ENCODE measurements at regions not wholly inside any gene's neighbourhood (a gene's known extent, or its start where the extent isn't known, plus 50 kb on each side); places are given as distances from the start of the nearest gene placed in this dataset.

DNA sequence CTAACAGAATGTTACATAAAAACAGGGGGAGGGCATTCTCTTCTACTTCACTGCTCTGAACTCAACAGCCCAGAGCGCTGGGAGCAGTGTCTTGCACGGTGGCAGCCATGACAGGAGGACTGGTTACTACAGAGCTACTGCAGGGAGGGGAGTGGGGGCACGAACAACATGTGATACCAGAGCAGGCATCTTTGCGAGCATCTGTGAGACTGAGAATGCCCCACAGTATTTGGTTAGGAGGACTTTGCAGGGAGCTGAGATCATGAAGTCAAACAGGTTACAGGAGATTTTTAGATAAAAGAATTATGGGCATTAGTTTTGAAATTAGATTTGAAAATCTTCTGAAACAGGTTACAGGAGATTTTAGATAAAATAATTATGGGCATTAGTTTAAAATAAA is 58.8 kb upstream of the GOLGA8B start:
- no peak for DNase-seq (ENCODE audit: low read depth, low spot score)
- peaks cover 0 to 6% of the 10 kb centered on the region in 2 experiments; a peak in 1 of 4 replicates for H3K9me3 ChIP-seq (ENCODE audit: control insufficient read depth in 1 of 2, insufficient read depth in 1 of 2, low read depth in 1 of 2, low read length in 2 of 2)
- H3K9ac ChIP-seq (ENCODE audit: low read length), result no peak overlapping the region
- intact Hi-C loops (cut with micrococcal nuclease), result no loop called here
- ChIA-PET POLR2A (no interaction called here), RAD21 (ENCODE audit: low non-redundant PET in 1 of 2, low total read pairs in 2 of 2, uncharacterized antibody in 2 of 2, unreplicated experiment in 2 of 2) (no interaction called here), CTCF (no interaction called here)
- no peak overlapping the region for H3K27ac ChIP-seq (ENCODE audit: low read depth, low read length)
- TF ChIP-seq, protein P1, sequence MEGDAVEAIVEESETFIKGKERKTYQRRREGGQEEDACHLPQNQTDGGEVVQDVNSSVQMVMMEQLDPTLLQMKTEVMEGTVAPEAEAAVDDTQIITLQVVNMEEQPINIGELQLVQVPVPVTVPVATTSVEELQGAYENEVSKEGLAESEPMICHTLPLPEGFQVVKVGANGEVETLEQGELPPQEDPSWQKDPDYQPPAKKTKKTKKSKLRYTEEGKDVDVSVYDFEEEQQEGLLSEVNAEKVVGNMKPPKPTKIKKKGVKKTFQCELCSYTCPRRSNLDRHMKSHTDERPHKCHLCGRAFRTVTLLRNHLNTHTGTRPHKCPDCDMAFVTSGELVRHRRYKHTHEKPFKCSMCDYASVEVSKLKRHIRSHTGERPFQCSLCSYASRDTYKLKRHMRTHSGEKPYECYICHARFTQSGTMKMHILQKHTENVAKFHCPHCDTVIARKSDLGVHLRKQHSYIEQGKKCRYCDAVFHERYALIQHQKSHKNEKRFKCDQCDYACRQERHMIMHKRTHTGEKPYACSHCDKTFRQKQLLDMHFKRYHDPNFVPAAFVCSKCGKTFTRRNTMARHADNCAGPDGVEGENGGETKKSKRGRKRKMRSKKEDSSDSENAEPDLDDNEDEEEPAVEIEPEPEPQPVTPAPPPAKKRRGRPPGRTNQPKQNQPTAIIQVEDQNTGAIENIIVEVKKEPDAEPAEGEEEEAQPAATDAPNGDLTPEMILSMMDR (IDR thresholded peaks at IDR 0.05 in 2 of 3, conservative IDR thresholded peaks at IDR 0.05 in 1 of 3; ENCODE audit: borderline replicate concordance in 1 of 3, insufficient read depth in 1 of 3, low read depth in 2 of 3, low read length in 2 of 3), result no peak
- H3K79me2 ChIP-seq (ENCODE audit: insufficient read depth, low read length), result no peaks in the 10 kb centered on the region
- H3K4me2 ChIP-seq (ENCODE audit: low read length), result no peak overlapping the region
- ATAC-seq, result no peak
- H2AFZ ChIP-seq (ENCODE audit: low read depth, low read length, poor library complexity, severe bottlenecking), result no peak overlapping the region
- no peaks in the 10 kb centered on the region for H3K27me3 ChIP-seq (ENCODE audit: insufficient read depth, low read length)
- no peaks in the 10 kb centered on the region for H3K9me2 ChIP-seq (ENCODE audit: insufficient read depth)
- no peaks in the 10 kb centered on the region for H4K20me1 ChIP-seq (ENCODE audit: insufficient read depth)
- no TSS peak for BruUV-seq (replicated peaks)
- no peak overlapping the region for H3K4me3 ChIP-seq (replicated peaks in 1 of 2; ENCODE audit: low read depth in 1 of 2, low read length in 2 of 2)
- H3K36me3 ChIP-seq (ENCODE audit: control insufficient read depth in 1 of 2, insufficient read depth in 2 of 2, low read length in 2 of 2), result no peaks in the 10 kb centered on the region
- H3K4me1 ChIP-seq (ENCODE audit: control insufficient read depth in 1 of 2, insufficient read depth in 2 of 2, low read length in 2 of 2), result no peaks in the 10 kb centered on the region

DNA sequence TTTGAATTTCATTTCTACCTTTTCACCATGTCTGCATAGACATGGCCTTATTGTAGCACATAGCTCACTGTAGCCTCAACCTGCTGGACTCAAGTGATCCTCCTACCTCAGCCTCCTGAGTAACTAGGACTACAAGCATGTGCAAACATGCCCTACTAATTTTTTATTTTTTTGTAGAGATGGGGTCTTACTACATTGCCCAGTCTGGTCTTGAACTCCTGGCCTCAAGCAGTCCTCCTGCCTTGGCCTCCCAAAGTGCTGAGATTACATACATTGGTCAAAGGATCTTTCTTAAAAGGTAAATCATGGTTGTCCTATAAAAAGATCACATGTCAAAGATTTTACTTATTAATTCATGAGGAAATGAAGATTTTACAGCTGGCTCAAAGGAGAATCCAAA is 57.2 kb upstream of the GOLGA8B start:
- no peak overlapping the region for H2AFZ ChIP-seq (ENCODE audit: low read depth, low read length, poor library complexity, severe bottlenecking)
- no peak overlapping the region for H3K4me3 ChIP-seq (replicated peaks in 1 of 2; ENCODE audit: low read depth in 1 of 2, low read length in 2 of 2)
- H4K20me1 ChIP-seq (ENCODE audit: insufficient read depth), result no peaks in the 10 kb centered on the region
- RAD21 ChIA-PET (ENCODE audit: low non-redundant PET in 1 of 2, low total read pairs in 2 of 2, uncharacterized antibody in 2 of 2, unreplicated experiment in 2 of 2), result no interaction called here
- no peaks in the 10 kb centered on the region for H3K36me3 ChIP-seq (ENCODE audit: control insufficient read depth in 1 of 2, insufficient read depth in 2 of 2, low read length in 2 of 2)
- H3K9me3 ChIP-seq (ENCODE audit: control insufficient read depth in 1 of 2, insufficient read depth in 1 of 2, low read depth in 1 of 2, low read length in 2 of 2), result peaks cover 0 to 6% of the 10 kb centered on the region in 2 experiments; a peak in 1 of 4 replicates
- BruUV-seq (replicated peaks), result no TSS peak
- DNase-seq (ENCODE audit: low read depth, low spot score), result no peak
- no peak overlapping the region for H3K27ac ChIP-seq (ENCODE audit: low read depth, low read length)
- H3K9ac ChIP-seq (ENCODE audit: low read length), result no peak overlapping the region
- H3K27me3 ChIP-seq (ENCODE audit: insufficient read depth, low read length), result no peaks in the 10 kb centered on the region
- intact Hi-C loops (cut with micrococcal nuclease), result no loop called here
- H3K79me2 ChIP-seq (ENCODE audit: insufficient read depth, low read length), result no peaks in the 10 kb centered on the region
- no peaks in the 10 kb centered on the region for H3K4me1 ChIP-seq (ENCODE audit: control insufficient read depth in 1 of 2, insufficient read depth in 2 of 2, low read length in 2 of 2)
- H3K9me2 ChIP-seq (ENCODE audit: insufficient read depth), result no peaks in the 10 kb centered on the region
- TF ChIP-seq YY1 (IDR thresholded peaks at IDR 0.05; ENCODE audit: extremely low read depth, insufficient replicate concordance, low read depth, low read length), result no peak
- TF ChIP-seq, protein P2, sequence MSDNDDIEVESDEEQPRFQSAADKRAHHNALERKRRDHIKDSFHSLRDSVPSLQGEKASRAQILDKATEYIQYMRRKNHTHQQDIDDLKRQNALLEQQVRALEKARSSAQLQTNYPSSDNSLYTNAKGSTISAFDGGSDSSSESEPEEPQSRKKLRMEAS (IDR thresholded peaks at IDR 0.05), result no peak
- TF ChIP-seq CEBPB (IDR thresholded peaks at IDR 0.05; ENCODE audit: low read depth), result no peak
- TF ChIP-seq EGR1 (IDR thresholded peaks at IDR 0.05; ENCODE audit: low read depth), result no peak
- TF ChIP-seq, protein P1 (IDR thresholded peaks at IDR 0.05 in 2 of 3, conservative IDR thresholded peaks at IDR 0.05 in 1 of 3; ENCODE audit: borderline replicate concordance in 1 of 3, insufficient read depth in 1 of 3, low read depth in 2 of 3, low read length in 2 of 3), result no peak
- no peak for TF ChIP-seq SIN3A (IDR thresholded peaks at IDR 0.05; ENCODE audit: low read depth)
- no peak for TF ChIP-seq SP1 (IDR thresholded peaks at IDR 0.05; ENCODE audit: low read depth)
- no peak for TF ChIP-seq EZH2 (IDR thresholded peaks at IDR 0.05)
- TF ChIP-seq POLR2AphosphoS5 (IDR thresholded peaks at IDR 0.05; ENCODE audit: low read depth, low read length), result no peak
- TF ChIP-seq, protein P3, sequence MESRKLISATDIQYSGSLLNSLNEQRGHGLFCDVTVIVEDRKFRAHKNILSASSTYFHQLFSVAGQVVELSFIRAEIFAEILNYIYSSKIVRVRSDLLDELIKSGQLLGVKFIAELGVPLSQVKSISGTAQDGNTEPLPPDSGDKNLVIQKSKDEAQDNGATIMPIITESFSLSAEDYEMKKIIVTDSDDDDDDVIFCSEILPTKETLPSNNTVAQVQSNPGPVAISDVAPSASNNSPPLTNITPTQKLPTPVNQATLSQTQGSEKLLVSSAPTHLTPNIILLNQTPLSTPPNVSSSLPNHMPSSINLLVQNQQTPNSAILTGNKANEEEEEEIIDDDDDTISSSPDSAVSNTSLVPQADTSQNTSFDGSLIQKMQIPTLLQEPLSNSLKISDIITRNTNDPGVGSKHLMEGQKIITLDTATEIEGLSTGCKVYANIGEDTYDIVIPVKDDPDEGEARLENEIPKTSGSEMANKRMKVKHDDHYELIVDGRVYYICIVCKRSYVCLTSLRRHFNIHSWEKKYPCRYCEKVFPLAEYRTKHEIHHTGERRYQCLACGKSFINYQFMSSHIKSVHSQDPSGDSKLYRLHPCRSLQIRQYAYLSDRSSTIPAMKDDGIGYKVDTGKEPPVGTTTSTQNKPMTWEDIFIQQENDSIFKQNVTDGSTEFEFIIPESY (IDR thresholded peaks at IDR 0.05; ENCODE audit: extremely low read depth, insufficient replicate concordance, low read length), result no peak
- no peak for TF ChIP-seq SRF (IDR thresholded peaks at IDR 0.05; ENCODE audit: low read depth)
- TF ChIP-seq RAD21 (IDR thresholded peaks at IDR 0.05; ENCODE audit: low read depth), result no peak
- no peak for TF ChIP-seq ELF1 (IDR thresholded peaks at IDR 0.05; ENCODE audit: borderline replicate concordance, low read depth)
- POLR2A ChIA-PET, result no interaction called here
- CTCF ChIA-PET, result no interaction called here
- no peak for ATAC-seq
- H3K4me2 ChIP-seq (ENCODE audit: low read length), result no peak overlapping the region
